ENCODE measurements at regions not wholly inside any gene's neighbourhood (a gene's known extent, or its start where the extent isn't known, plus 50 kb on each side); places are given as distances from the start of the nearest gene placed in this dataset.
"Not testable (repeated sequence)": the region's sequence is repeated elsewhere in the genome, so short reads cannot be mapped to it uniquely, and the experiment has no call there.

DNA sequence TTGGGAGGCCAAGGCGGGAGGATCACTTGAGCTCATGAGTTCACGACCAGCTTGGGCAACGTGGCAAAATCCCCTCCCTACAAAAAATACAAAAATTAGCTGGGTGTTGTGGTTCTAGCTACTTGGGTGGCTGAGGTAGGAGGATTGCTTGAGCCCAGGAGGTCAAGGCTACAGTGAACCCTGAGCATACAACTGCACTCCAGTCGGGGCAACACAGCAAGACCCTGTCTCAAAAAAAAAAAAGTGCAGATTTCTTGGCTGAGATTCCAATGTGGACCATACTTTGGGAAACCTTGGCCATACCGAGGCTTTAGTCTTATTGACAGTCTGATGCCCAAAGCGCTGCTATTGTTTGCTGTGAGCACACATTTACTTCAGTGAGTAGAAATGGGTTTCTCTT, 113.6 kb upstream of the CLINT1 start:
- H3K4me3 ChIP-seq (ENCODE audit: insufficient read depth in 1 of 2, low read depth in 1 of 2, low read length in 2 of 2), result no peak overlapping the region
- no peak overlapping the region for H4K91ac ChIP-seq (ENCODE audit: low read length)
- H3K9me3 ChIP-seq (ENCODE audit: control insufficient read depth, low read length), result no peaks in the 10 kb centered on the region
- H2BK120ac ChIP-seq (ENCODE audit: low read depth, low read length), result no peak overlapping the region
- H3K4me2 ChIP-seq (ENCODE audit: low read length, poor library complexity, severe bottlenecking), result no peak overlapping the region
- H3K23ac ChIP-seq (ENCODE audit: low read length in 2 of 2), result no peak overlapping the region
- H3K9ac ChIP-seq (ENCODE audit: low read length), result no peak overlapping the region
- no peak overlapping the region for H2AFZ ChIP-seq (ENCODE audit: low read depth, low read length)
- no peak overlapping the region for H2AK5ac ChIP-seq (ENCODE audit: low read length, severe bottlenecking)
- WGBS, result 84% methylated on average over 4 of the region's 6 CpGs
- no peak overlapping the region for H2BK12ac ChIP-seq (ENCODE audit: low read length in 2 of 2)
- H3K18ac ChIP-seq (ENCODE audit: low read depth in 1 of 2, low read length in 2 of 2), result no peak overlapping the region
- no peaks in the 10 kb centered on the region for H3K36me3 ChIP-seq (ENCODE audit: control insufficient read depth in 1 of 2, insufficient read depth in 2 of 2, low read depth in 1 of 2, low read length in 2 of 2)
- no peak overlapping the region for H2BK5ac ChIP-seq (ENCODE audit: low read depth, low read length, poor library complexity, severe bottlenecking)
- H4K8ac ChIP-seq (ENCODE audit: low read length), result no peak overlapping the region
- H3K14ac ChIP-seq (ENCODE audit: low read length in 2 of 2), result no peak overlapping the region
- no peak overlapping the region for H2BK15ac ChIP-seq (ENCODE audit: low read depth, poor library complexity, severe bottlenecking)
- H3K79me1 ChIP-seq (replicated peaks; ENCODE audit: low read length, poor library complexity, severe bottlenecking), result no peaks in the 10 kb centered on the region
- peaks cover 1% of the 10 kb centered on the region for H3K4me1 ChIP-seq (ENCODE audit: control insufficient read depth, insufficient read depth, low read depth, low read length)
- no peak for DNase-seq
- peaks cover 0 to 10% of the 10 kb centered on the region in 2 experiments for H3K27me3 ChIP-seq (ENCODE audit: control insufficient read depth in 1 of 2, insufficient read depth in 1 of 2, low read length in 2 of 2)
- no peak overlapping the region for H3K27ac ChIP-seq (ENCODE audit: low read length, poor library complexity, severe bottlenecking)
- H3K4ac ChIP-seq (ENCODE audit: low read depth in 1 of 2, low read length in 2 of 2), result no peak overlapping the region

DNA sequence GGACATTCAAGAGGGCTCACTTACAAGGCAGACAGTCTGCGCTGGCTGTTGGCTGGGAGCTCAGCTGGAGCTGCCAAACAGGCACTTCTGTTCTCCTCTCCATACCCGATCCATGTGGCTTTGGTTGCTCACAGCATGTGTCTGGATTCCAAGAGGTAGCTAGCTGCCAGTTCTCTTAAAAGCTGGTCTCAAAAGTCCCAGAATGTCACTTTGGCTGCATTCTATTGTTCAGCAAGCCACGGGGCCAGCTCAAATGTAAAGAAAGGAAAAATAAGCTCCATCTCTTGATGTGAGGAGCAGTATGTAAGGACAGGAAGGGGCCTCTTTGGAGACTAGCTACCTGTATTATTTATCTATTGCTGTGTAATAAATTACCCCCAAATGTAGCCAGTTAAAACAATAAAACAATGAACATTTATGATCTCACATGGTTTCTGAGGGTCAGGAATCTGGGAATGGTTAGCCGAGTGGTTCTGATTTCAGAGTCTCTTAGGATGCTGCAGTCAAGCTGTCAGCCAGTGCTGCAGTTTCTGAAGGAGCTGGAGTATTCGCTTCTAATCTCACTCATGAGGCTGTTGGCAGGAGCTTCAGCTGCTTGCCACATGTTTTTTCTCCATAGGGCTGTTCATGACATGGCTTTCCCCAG, 112.7 kb upstream of the CLINT1 start:
- no peak overlapping the region for H3K4me3 ChIP-seq (ENCODE audit: insufficient read depth in 1 of 2, low read depth in 1 of 2, low read length in 2 of 2)
- H4K91ac ChIP-seq (ENCODE audit: low read length), result no peak overlapping the region
- no peaks in the 10 kb centered on the region for H3K36me3 ChIP-seq (ENCODE audit: control insufficient read depth in 1 of 2, insufficient read depth in 2 of 2, low read depth in 1 of 2, low read length in 2 of 2)
- H3K23ac ChIP-seq (ENCODE audit: low read length in 2 of 2), result no peak overlapping the region
- no peak overlapping the region for H2BK5ac ChIP-seq (ENCODE audit: low read depth, low read length, poor library complexity, severe bottlenecking)
- H3K18ac ChIP-seq (ENCODE audit: low read depth in 1 of 2, low read length in 2 of 2), result no peak overlapping the region
- no peak overlapping the region for H2BK12ac ChIP-seq (ENCODE audit: low read length in 2 of 2)
- H3K27me3 ChIP-seq (ENCODE audit: control insufficient read depth in 1 of 2, insufficient read depth in 1 of 2, low read length in 2 of 2), result peaks cover 0 to 10% of the 10 kb centered on the region in 2 experiments
- no peak overlapping the region for H2BK15ac ChIP-seq (ENCODE audit: low read depth, poor library complexity, severe bottlenecking)
- no peak overlapping the region for H3K9ac ChIP-seq (ENCODE audit: low read length)
- no peak overlapping the region for H2AK5ac ChIP-seq (ENCODE audit: low read length, severe bottlenecking)
- WGBS, result 60% methylated on average over 5 of the region's 5 CpGs
- no peaks in the 10 kb centered on the region for H3K9me3 ChIP-seq (ENCODE audit: control insufficient read depth, low read length)
- H3K4me2 ChIP-seq (ENCODE audit: low read length, poor library complexity, severe bottlenecking), result no peak overlapping the region
- no peaks in the 10 kb centered on the region for H3K79me1 ChIP-seq (replicated peaks; ENCODE audit: low read length, poor library complexity, severe bottlenecking)
- no peak overlapping the region for H3K14ac ChIP-seq (ENCODE audit: low read length in 2 of 2)
- peaks cover 1% of the 10 kb centered on the region for H3K4me1 ChIP-seq (ENCODE audit: control insufficient read depth, insufficient read depth, low read depth, low read length)
- H4K8ac ChIP-seq (ENCODE audit: low read length), result no peak overlapping the region
- no peak overlapping the region for H2BK120ac ChIP-seq (ENCODE audit: low read depth, low read length)
- no peak overlapping the region for H2AFZ ChIP-seq (ENCODE audit: low read depth, low read length)
- no peak overlapping the region for H3K27ac ChIP-seq (ENCODE audit: low read length, poor library complexity, severe bottlenecking)
- H3K4ac ChIP-seq (ENCODE audit: low read depth in 1 of 2, low read length in 2 of 2), result no peak overlapping the region
- DNase-seq, result no peak

DNA sequence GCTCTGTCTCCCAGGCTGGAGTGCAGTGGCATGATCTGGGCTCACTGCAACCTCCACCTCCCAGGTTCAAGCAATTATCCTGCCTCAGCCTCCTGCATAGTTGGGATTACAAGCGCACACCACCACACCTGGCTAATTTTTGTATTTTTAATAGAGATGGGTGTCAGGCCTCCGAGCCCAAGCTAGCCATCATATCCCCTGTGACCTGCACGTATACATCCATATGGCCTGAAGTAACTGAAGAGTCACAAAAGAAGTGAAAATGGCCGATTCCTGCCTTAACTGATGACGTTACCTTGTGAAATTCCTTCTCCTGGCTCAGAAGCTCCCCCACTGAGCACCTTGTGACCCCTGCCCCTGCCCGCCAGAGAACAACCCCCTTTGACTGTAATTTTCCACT, 109.6 kb upstream of the CLINT1 start:
- H4K91ac ChIP-seq (ENCODE audit: low read length); H3K18ac ChIP-seq (ENCODE audit: low read depth in 1 of 2, low read length in 2 of 2); H3K4me3 ChIP-seq (ENCODE audit: insufficient read depth in 1 of 2, low read depth in 1 of 2, low read length in 2 of 2); H3K14ac ChIP-seq (ENCODE audit: low read length in 2 of 2); H3K27me3 ChIP-seq (ENCODE audit: control insufficient read depth in 1 of 2, insufficient read depth in 1 of 2, low read length in 2 of 2); H2AK5ac ChIP-seq (ENCODE audit: low read length, severe bottlenecking); H3K4me1 ChIP-seq (ENCODE audit: control insufficient read depth, insufficient read depth, low read depth, low read length); H2BK5ac ChIP-seq (ENCODE audit: low read depth, low read length, poor library complexity, severe bottlenecking); H3K36me3 ChIP-seq (ENCODE audit: control insufficient read depth in 1 of 2, insufficient read depth in 2 of 2, low read depth in 1 of 2, low read length in 2 of 2); DNase-seq; H3K79me1 ChIP-seq (replicated peaks; ENCODE audit: low read length, poor library complexity, severe bottlenecking); H4K8ac ChIP-seq (ENCODE audit: low read length); H3K9me3 ChIP-seq (ENCODE audit: control insufficient read depth, low read length); H2BK12ac ChIP-seq (ENCODE audit: low read length in 2 of 2); H2BK15ac ChIP-seq (ENCODE audit: low read depth, poor library complexity, severe bottlenecking); H2BK120ac ChIP-seq (ENCODE audit: low read depth, low read length); H2AFZ ChIP-seq (ENCODE audit: low read depth, low read length); H3K23ac ChIP-seq (ENCODE audit: low read length in 2 of 2); H3K4me2 ChIP-seq (ENCODE audit: low read length, poor library complexity, severe bottlenecking); H3K9ac ChIP-seq (ENCODE audit: low read length); H3K27ac ChIP-seq (ENCODE audit: low read length, poor library complexity, severe bottlenecking); H3K4ac ChIP-seq (ENCODE audit: low read depth in 1 of 2, low read length in 2 of 2): not testable (repeated sequence)
- WGBS, result 50% methylated on average over 5 of the region's 6 CpGs

DNA sequence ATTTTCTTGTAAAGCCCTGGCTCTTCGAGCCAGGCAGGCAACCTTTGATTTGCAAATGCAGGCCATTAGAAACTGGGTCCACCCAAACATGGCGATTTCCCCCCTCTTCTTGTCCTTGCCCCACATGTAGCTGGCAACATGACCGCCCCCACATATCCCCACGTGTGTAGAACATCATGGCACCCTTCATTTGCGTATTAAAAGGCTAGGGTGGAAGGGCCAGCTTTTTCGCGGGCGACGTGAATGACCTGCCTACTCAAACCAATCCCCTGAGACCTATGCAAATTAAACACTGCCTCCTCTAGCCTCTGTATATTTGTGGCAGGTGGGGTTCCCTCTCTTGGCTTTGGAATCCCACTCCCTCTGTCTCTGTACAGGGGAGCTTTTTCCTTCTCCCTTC, 107.0 kb upstream of the CLINT1 start:
- Histone ChIP-seq H3K9ac (ENCODE audit: low read length) (no peak overlapping the region), H3K36me3 (ENCODE audit: control insufficient read depth in 1 of 2, insufficient read depth in 2 of 2, low read depth in 1 of 2, low read length in 2 of 2) (no peaks in the 10 kb centered on the region), H3K9me3 (ENCODE audit: control insufficient read depth, low read length) (no peaks in the 10 kb centered on the region), H3K4me1 (ENCODE audit: control insufficient read depth, insufficient read depth, low read depth, low read length) (no peaks in the 10 kb centered on the region), H3K23ac (ENCODE audit: low read length in 2 of 2) (no peak overlapping the region), H2AK5ac (ENCODE audit: low read length, severe bottlenecking) (no peak overlapping the region), H3K18ac (ENCODE audit: low read depth in 1 of 2, low read length in 2 of 2) (no peak overlapping the region), H2BK12ac (ENCODE audit: low read length in 2 of 2) (no peak overlapping the region), H3K4me3 (ENCODE audit: insufficient read depth in 1 of 2, low read depth in 1 of 2, low read length in 2 of 2) (no peak overlapping the region), H3K27me3 (ENCODE audit: control insufficient read depth in 1 of 2, insufficient read depth in 1 of 2, low read length in 2 of 2) (peaks cover 0 to 4% of the 10 kb centered on the region in 2 experiments), H3K4me2 (ENCODE audit: low read length, poor library complexity, severe bottlenecking) (no peak overlapping the region), H3K27ac (ENCODE audit: low read length, poor library complexity, severe bottlenecking) (no peak overlapping the region), H2BK5ac (ENCODE audit: low read depth, low read length, poor library complexity, severe bottlenecking) (no peak overlapping the region), H3K79me1 (replicated peaks; ENCODE audit: low read length, poor library complexity, severe bottlenecking) (no peaks in the 10 kb centered on the region), H3K4ac (ENCODE audit: low read depth in 1 of 2, low read length in 2 of 2) (no peak overlapping the region), H2AFZ (ENCODE audit: low read depth, low read length) (no peak overlapping the region), H2BK15ac (ENCODE audit: low read depth, poor library complexity, severe bottlenecking) (no peak overlapping the region), H2BK120ac (ENCODE audit: low read depth, low read length) (no peak overlapping the region), H3K14ac (ENCODE audit: low read length in 2 of 2) (no peak overlapping the region), H4K91ac (ENCODE audit: low read length) (no peak overlapping the region), H4K8ac (ENCODE audit: low read length) (no peak overlapping the region)
- 68% methylated on average over 8 of the region's 9 CpGs for WGBS
- no peak for DNase-seq

All from mesenchymal stem cell (in vitro differentiated cells and primary cell).